GM18511 (cell line): ENCODE measurements at regions not wholly inside any gene's neighbourhood (a gene's known extent, or its start where the extent isn't known, plus 50 kb on each side); places are given as distances from the start of the nearest gene placed in this dataset.

Experiments used
- ATAC-seq: cut with Tn5 transposase; IDR thresholded peaks from one replicate; pipeline ENCODE4 v1.9.1; 2021; ENCODE audit warnings: mild to moderate bottlenecking, moderate library complexity; ENCODE audit not compliant: unreplicated experiment

- no peak for ATAC-seq
Measured at GRCh38 chr5:2303431-2304100, 420.8 kb upstream of the IRX4 start.

GRCh38 chr5:2302169-2302568 is 419.4 kb upstream of the IRX4 start:
- no peak for ATAC-seq

- ATAC-seq: no peak
Measured at GRCh38 chr5:2300861-2301574, 418.3 kb upstream of the IRX4 start.

GRCh38 chr5:2300421-2300820 is 417.7 kb upstream of the IRX4 start:
- no peak for ATAC-seq

GRCh38 chr5:2299388-2300220 is 416.9 kb upstream of the IRX4 start:
- ATAC-seq: no peak

- no peak for ATAC-seq
Measured at GRCh38 chr5:2298781-2299180, 416.1 kb upstream of the IRX4 start.

- no peak for ATAC-seq
Measured at GRCh38 chr5:2297991-2298390, 415.3 kb upstream of the IRX4 start.

- no peak for ATAC-seq
Measured at GRCh38 chr5:2295476-2295875, 412.8 kb upstream of the IRX4 start.

- no peak for ATAC-seq
Measured at GRCh38 chr5:2293906-2294305, 411.2 kb upstream of the IRX4 start.

- ATAC-seq: no peak
Measured at GRCh38 chr5:2291146-2291840, 408.6 kb upstream of the IRX4 start.

GRCh38 chr5:2289380-2289779 is 406.7 kb upstream of the IRX4 start:
- no peak for ATAC-seq

GRCh38 chr5:2288968-2289367 is 406.2 kb upstream of the IRX4 start:
- ATAC-seq: no peak

GRCh38 chr5:2288466-2288865 is 405.7 kb upstream of the IRX4 start:
- no peak for ATAC-seq

- no peak for ATAC-seq
Measured at GRCh38 chr5:2286250-2286649, 403.5 kb upstream of the IRX4 start.

- no peak for ATAC-seq
Measured at GRCh38 chr5:2284678-2285077, 402.0 kb upstream of the IRX4 start.

GRCh38 chr5:2283481-2284045 is 400.8 kb upstream of the IRX4 start:
- no peak for ATAC-seq

- ATAC-seq: no peak
Measured at GRCh38 chr5:2282893-2283292, 400.2 kb upstream of the IRX4 start.

- ATAC-seq: no peak
Measured at GRCh38 chr5:2282034-2282690, 399.4 kb upstream of the IRX4 start.

GRCh38 chr5:2281446-2281845 is 398.7 kb upstream of the IRX4 start:
- ATAC-seq: no peak

GRCh38 chr5:2280318-2280717 is 397.6 kb upstream of the IRX4 start:
- no peak for ATAC-seq
